GM10266 (cell line): ENCODE measurements at regions not wholly inside any gene's neighbourhood (a gene's known extent, or its start where the extent isn't known, plus 50 kb on each side); places are given as distances from the start of the nearest gene placed in this dataset.

Experiments
- DNase-seq: peaks from one replicate; pipeline ENCODE4 v3.0.0; 2012; ENCODE audit errors: extremely low spot score
- CTCF ChIP-seq: IDR thresholded peaks from 2 replicates; pipeline ENCODE4 v1.5.1; 2012; ENCODE audit warnings: mild to moderate bottlenecking, low read depth; ENCODE audit not compliant: control insufficient read depth, insufficient read depth; ENCODE audit errors: missing control alignments

- no peak for TF ChIP-seq CTCF
- no peak for DNase-seq
These were observed 243.4 kb downstream of the BMP7 start for GRCh38 chr20:57023007-57023406.

GRCh38 chr20:57023997-57024396 lies 242.4 kb downstream of the BMP7 start:
- no peak for DNase-seq
- TF ChIP-seq CTCF = no peak

- no peak for DNase-seq
- no peak for TF ChIP-seq CTCF
These were observed 241.6 kb downstream of the BMP7 start for GRCh38 chr20:57024849-57025248.

GRCh38 chr20:57025261-57025660 lies 241.2 kb downstream of the BMP7 start:
- TF ChIP-seq CTCF = no peak

DNA sequence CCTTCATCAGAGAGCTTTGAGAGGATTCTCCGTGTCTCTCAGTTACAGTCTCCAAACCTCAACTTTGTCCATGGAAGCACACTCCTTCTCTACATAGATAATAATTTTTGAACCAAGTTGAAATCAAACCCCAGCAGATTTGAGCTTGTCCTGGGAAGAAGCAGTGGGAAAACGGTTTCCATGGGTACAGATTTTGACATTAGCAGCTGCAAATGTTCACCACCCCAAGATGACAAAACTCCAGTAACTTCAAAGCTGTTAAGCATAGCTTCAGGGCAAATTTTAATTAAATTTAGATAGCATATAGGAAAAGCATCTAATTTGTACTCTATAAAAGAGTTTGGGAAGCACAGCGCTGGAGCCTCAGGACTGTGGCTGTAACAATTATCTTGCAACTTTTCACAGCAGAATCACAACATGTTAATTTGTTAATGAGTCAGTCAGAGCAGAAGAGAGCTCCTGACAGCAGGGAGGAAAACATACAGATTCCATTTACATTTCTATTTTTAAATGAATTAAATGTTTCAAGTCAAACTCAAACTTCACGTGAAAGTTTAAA lies 240.7 kb downstream of the BMP7 start:
- no peak for TF ChIP-seq CTCF
- DNase-seq = no peak

More at GRCh38 chr20:57025261-57025660, 241.2 kb downstream of the BMP7 start:
- no peak for DNase-seq

- no peak for TF ChIP-seq CTCF
- no peak for DNase-seq
These were observed 238.7 kb downstream of the BMP7 start for GRCh38 chr20:57027777-57028176.

- no peak for TF ChIP-seq CTCF
- no peak for DNase-seq
These were observed 235.5 kb downstream of the BMP7 start for GRCh38 chr20:57030611-57031600.
